ENCODE measurements at regions not wholly inside any gene's neighbourhood (a gene's known extent, or its start where the extent isn't known, plus 50 kb on each side); places are given as distances from the start of the nearest gene placed in this dataset.

DNA sequence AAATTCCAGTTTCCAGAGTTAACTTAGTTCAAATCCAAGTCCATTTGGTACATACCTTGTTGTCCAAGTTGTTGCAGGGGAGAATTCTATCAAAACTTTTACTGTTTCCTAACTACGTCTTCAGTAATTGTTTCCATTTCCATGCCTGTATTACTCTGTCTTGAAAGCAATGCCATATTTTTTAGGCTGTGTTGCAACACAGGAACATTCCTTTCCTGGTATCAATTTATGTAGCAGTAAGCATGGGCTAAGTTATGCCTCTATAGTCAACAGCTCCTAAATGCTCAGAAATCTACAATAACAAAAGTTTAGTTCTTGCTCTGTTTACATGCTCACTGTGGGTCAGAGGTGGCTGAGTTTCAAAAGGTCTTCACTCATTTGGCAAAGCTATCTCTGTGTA is 1943.8 kb upstream of the PIK3C3 start:
- Histone ChIP-seq H3K23me2 (ENCODE audit: low read depth, low read length) (no peaks in the 10 kb centered on the region), H2AK5ac (ENCODE audit: low read depth, low read length) (no peak overlapping the region), H4K20me1 (replicated peaks in 1 of 2; ENCODE audit: control insufficient read depth in 1 of 2, insufficient read depth in 2 of 2, low read length in 2 of 2) (no peaks in the 10 kb centered on the region), H2BK5ac (ENCODE audit: low read depth, low read length) (no peak overlapping the region), H3K56ac (replicated peaks; ENCODE audit: insufficient read length, low read depth, low read length) (no peak overlapping the region), H3K9me3 (ENCODE audit: insufficient read depth in 2 of 2, low read depth in 1 of 2, low read length in 1 of 2) (no peaks in the 10 kb centered on the region), H2BK12ac (ENCODE audit: low read depth, low read length) (no peak overlapping the region), H3K4ac (replicated peaks; ENCODE audit: insufficient read length, low read depth, low read length) (no peak overlapping the region), H3K79me1 (ENCODE audit: low read depth, low read length) (no peaks in the 10 kb centered on the region), H3K23ac (ENCODE audit: insufficient read length) (no peak overlapping the region), H3K9ac (replicated peaks in 1 of 4; ENCODE audit: extremely low read depth in 1 of 4, low read depth in 3 of 4, low read length in 3 of 4) (no peak overlapping the region), H4K5ac (ENCODE audit: insufficient read length, low read depth, low read length) (no peak overlapping the region), H2BK120ac (replicated peaks; ENCODE audit: low read depth, low read length) (no peak overlapping the region), H3K4me2 (ENCODE audit: insufficient read depth in 1 of 2, low read depth in 2 of 2, low read length in 2 of 2) (no peak overlapping the region), H2BK15ac (ENCODE audit: low read length) (no peak overlapping the region), H2AFZ (ENCODE audit: low read length) (no peak overlapping the region), H4K91ac (replicated peaks; ENCODE audit: insufficient read length, low read length) (no peak overlapping the region), H3K36me3 (ENCODE audit: control insufficient read depth in 2 of 4, insufficient read depth in 4 of 4, low read length in 3 of 4) (no peaks in the 10 kb centered on the region; a peak in 1 of 8 replicates), H3K27ac (ENCODE audit: low read depth, low read length) (no peak overlapping the region), H3K14ac (ENCODE audit: insufficient read length) (no peak overlapping the region), H4K8ac (ENCODE audit: extremely low read depth, insufficient read depth, low read length) (no peak overlapping the region), H3K27me3 (replicated peaks in 1 of 4; ENCODE audit: control insufficient read depth in 3 of 4, extremely low read depth in 1 of 4, insufficient read depth in 3 of 4, low read length in 3 of 4) (no peaks in the 10 kb centered on the region), H3K4me3 (ENCODE audit: extremely low read depth in 1 of 4, insufficient read depth in 2 of 4, low read depth in 3 of 4, low read length in 4 of 4) (no peak overlapping the region), H3K4me1 (replicated peaks in 1 of 4; ENCODE audit: control insufficient read depth in 3 of 4, insufficient read depth in 4 of 4, low read length in 3 of 4) (no peaks in the 10 kb centered on the region), H3K79me2 (ENCODE audit: control insufficient read depth in 1 of 2, insufficient read depth in 2 of 2, low read length in 2 of 2) (no peaks in the 10 kb centered on the region), H3K18ac (ENCODE audit: extremely low read depth, low read length) (no peak overlapping the region), H2BK20ac (ENCODE audit: low read length) (no peak overlapping the region)
- CTCF ChIA-PET (ENCODE audit: partially characterized antibody) = interaction anchor here (0.5 to 2.2 kb wide), 2 partner anchors 9 to 122 kb away, joined by 4 to 7 read pairs; no protein-coding TSS in a partner anchor
- no peak for FAIRE-seq
- no peak for DNase-seq (ENCODE audit: low read depth in 1 of 2, low spot score in 2 of 2)
- TF ChIP-seq SIRT6 (IDR thresholded peaks at IDR 0.05; ENCODE audit: low read length) = no peak
- TF ChIP-seq CREB1 (IDR thresholded peaks at IDR 0.05) = no peak
- TF ChIP-seq SIX5 (IDR thresholded peaks at IDR 0.05; ENCODE audit: low read depth, low read length) = no peak
- TF ChIP-seq POU5F1 (IDR thresholded peaks at IDR 0.05; ENCODE audit: low read depth, low read length) = no peak
- TF ChIP-seq RXRA (IDR thresholded peaks at IDR 0.05; ENCODE audit: insufficient read depth, low read depth, low read length) = no peak
- no peak for TF ChIP-seq TBP (IDR thresholded peaks at IDR 0.05; ENCODE audit: low read depth, low read length)
- no peak for TF ChIP-seq USF2 (IDR thresholded peaks at IDR 0.05; ENCODE audit: low read length)
- POLR2A ChIA-PET (ENCODE audit: partially characterized antibody) = no interaction called here
- 88% methylated on average over 1 of the region's 1 CpG; no CpG with 5 or more reads in 1 of the 2 experiments for WGBS, 2 experiments (ENCODE audit: extremely low coverage in 1 of 2, insufficient coverage in 1 of 2, insufficient read length in 1 of 2, insufficient replicate concordance in 2 of 2, low coverage in 1 of 2, low lambda C conversion rate in 2 of 2, missing lambda C conversion rate in 1 of 2)

Data from H1 (cell line).